ENCODE measurements at regions not wholly inside any gene's neighbourhood (a gene's known extent, or its start where the extent isn't known, plus 50 kb on each side); places are given as distances from the start of the nearest gene placed in this dataset.

GRCh38 chr20:24784607-24785006 is 164.5 kb upstream of the CST7 start:
- H3K4me2 ChIP-seq (ENCODE audit: insufficient read depth, low read length) = no peak overlapping the region
- BruUV-seq (replicated peaks) = no TSS peak
- no peaks in the 10 kb centered on the region for H3K79me2 ChIP-seq (ENCODE audit: control insufficient read depth, insufficient read depth, low read length)
- CTCF ChIA-PET (ENCODE audit: low intra/inter-chr PET ratio) = no interaction called here
- H3K9me3 ChIP-seq (replicated peaks; ENCODE audit: control insufficient read depth, insufficient read depth, low read depth, low read length) = no peaks in the 10 kb centered on the region
- FAIRE-seq (no peak), DNase-seq (ENCODE audit: extremely low read depth in 1 of 4, low spot score in 3 of 4) (no peak), ATAC-seq (no peak)
- H3K4me3 ChIP-seq = no peak overlapping the region
- H3K27ac ChIP-seq (ENCODE audit: extremely low read depth, low read depth, low read length) = no peak overlapping the region
- H3K9me1 ChIP-seq (ENCODE audit: control insufficient read depth, insufficient read depth, low read length) = no peaks in the 10 kb centered on the region
- H3K27me3 ChIP-seq (ENCODE audit: control insufficient read depth in 2 of 2, insufficient read depth in 2 of 2, low read length in 2 of 2) = no peaks in the 10 kb centered on the region
- H3K36me3 ChIP-seq (ENCODE audit: control insufficient read depth, insufficient read depth, low read length) = no peaks in the 10 kb centered on the region
- H4K20me1 ChIP-seq (replicated peaks; ENCODE audit: control insufficient read depth, insufficient read depth, low read length) = no peaks in the 10 kb centered on the region
- intact Hi-C loops (cut with micrococcal nuclease) = loop anchor here (10.0 kb wide), 1 partner anchor 130 kb away; no protein-coding TSS in a partner anchor
- no peak overlapping the region for H3K9ac ChIP-seq (ENCODE audit: insufficient read depth in 1 of 2, low read depth in 2 of 2, low read length in 2 of 2)
- in situ Hi-C loops (cut with MboI) = no loop called here
- no peaks in the 10 kb centered on the region for H3K4me1 ChIP-seq (replicated peaks in 1 of 2; ENCODE audit: control insufficient read depth in 2 of 2, insufficient read depth in 2 of 2, low read length in 2 of 2)
- H2AFZ ChIP-seq (ENCODE audit: low read depth, low read length) = no peak overlapping the region
- 0% methylated on average over 2 of the region's 2 CpGs for WGBS (ENCODE audit: insufficient coverage, low coverage, missing lambda C conversion rate)
- POLR2A ChIA-PET = interaction anchor here (0.6 kb wide), 1 partner anchor 69 kb away, joined by 3 read pairs; no protein-coding TSS in a partner anchor
- TF ChIP-seq EGR1 (conservative IDR thresholded peaks at IDR 0.05) (no peak), MED1 (CRISPR knock-in tag; IDR thresholded peaks at IDR 0.05; ENCODE audit: borderline replicate concordance) (no peak), NRF1 (conservative IDR thresholded peaks at IDR 0.05 in 1 of 2, IDR thresholded peaks at IDR 0.05 in 1 of 2) (no peak), CXXC5 (CRISPR knock-in tag; IDR thresholded peaks at IDR 0.05) (no peak), CHD1 (IDR thresholded peaks at IDR 0.05; ENCODE audit: low read length) (no peak), GTF3C2 (IDR thresholded peaks at IDR 0.05; ENCODE audit: borderline replicate concordance, extremely low read depth, insufficient read length) (no peak), ZNF140 (CRISPR knock-in tag; IDR thresholded peaks at IDR 0.05) (no peak), HOXB6 (CRISPR knock-in tag; IDR thresholded peaks at IDR 0.05; ENCODE audit: borderline replicate concordance) (no peak), NFYB (IDR thresholded peaks at IDR 0.05; ENCODE audit: extremely low read depth, insufficient read length) (no peak)
- TF ChIP-seq, protein P1, sequence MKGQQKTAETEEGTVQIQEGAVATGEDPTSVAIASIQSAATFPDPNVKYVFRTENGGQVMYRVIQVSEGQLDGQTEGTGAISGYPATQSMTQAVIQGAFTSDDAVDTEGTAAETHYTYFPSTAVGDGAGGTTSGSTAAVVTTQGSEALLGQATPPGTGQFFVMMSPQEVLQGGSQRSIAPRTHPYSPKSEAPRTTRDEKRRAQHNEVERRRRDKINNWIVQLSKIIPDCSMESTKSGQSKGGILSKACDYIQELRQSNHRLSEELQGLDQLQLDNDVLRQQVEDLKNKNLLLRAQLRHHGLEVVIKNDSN (CRISPR knock-in tag; IDR thresholded peaks at IDR 0.05) = no peak
- TF ChIP-seq, protein P2, sequence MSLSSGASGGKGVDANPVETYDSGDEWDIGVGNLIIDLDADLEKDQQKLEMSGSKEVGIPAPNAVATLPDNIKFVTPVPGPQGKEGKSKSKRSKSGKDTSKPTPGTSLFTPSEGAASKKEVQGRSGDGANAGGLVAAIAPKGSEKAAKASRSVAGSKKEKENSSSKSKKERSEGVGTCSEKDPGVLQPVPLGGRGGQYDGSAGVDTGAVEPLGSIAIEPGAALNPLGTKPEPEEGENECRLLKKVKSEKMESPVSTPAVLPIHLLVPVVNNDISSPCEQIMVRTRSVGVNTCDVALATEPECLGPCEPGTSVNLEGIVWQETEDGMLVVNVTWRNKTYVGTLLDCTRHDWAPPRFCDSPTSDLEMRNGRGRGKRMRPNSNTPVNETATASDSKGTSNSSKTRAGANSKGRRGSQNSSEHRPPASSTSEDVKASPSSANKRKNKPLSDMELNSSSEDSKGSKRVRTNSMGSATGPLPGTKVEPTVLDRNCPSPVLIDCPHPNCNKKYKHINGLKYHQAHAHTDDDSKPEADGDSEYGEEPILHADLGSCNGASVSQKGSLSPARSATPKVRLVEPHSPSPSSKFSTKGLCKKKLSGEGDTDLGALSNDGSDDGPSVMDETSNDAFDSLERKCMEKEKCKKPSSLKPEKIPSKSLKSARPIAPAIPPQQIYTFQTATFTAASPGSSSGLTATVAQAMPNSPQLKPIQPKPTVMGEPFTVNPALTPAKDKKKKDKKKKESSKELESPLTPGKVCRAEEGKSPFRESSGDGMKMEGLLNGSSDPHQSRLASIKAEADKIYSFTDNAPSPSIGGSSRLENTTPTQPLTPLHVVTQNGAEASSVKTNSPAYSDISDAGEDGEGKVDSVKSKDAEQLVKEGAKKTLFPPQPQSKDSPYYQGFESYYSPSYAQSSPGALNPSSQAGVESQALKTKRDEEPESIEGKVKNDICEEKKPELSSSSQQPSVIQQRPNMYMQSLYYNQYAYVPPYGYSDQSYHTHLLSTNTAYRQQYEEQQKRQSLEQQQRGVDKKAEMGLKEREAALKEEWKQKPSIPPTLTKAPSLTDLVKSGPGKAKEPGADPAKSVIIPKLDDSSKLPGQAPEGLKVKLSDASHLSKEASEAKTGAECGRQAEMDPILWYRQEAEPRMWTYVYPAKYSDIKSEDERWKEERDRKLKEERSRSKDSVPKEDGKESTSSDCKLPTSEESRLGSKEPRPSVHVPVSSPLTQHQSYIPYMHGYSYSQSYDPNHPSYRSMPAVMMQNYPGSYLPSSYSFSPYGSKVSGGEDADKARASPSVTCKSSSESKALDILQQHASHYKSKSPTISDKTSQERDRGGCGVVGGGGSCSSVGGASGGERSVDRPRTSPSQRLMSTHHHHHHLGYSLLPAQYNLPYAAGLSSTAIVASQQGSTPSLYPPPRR (CRISPR knock-in tag; IDR thresholded peaks at IDR 0.05; ENCODE audit: borderline replicate concordance) = no peak
- TF ChIP-seq, protein P3, sequence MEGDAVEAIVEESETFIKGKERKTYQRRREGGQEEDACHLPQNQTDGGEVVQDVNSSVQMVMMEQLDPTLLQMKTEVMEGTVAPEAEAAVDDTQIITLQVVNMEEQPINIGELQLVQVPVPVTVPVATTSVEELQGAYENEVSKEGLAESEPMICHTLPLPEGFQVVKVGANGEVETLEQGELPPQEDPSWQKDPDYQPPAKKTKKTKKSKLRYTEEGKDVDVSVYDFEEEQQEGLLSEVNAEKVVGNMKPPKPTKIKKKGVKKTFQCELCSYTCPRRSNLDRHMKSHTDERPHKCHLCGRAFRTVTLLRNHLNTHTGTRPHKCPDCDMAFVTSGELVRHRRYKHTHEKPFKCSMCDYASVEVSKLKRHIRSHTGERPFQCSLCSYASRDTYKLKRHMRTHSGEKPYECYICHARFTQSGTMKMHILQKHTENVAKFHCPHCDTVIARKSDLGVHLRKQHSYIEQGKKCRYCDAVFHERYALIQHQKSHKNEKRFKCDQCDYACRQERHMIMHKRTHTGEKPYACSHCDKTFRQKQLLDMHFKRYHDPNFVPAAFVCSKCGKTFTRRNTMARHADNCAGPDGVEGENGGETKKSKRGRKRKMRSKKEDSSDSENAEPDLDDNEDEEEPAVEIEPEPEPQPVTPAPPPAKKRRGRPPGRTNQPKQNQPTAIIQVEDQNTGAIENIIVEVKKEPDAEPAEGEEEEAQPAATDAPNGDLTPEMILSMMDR (IDR thresholded peaks at IDR 0.05 in 2 of 3, conservative IDR thresholded peaks at IDR 0.05 in 1 of 3; ENCODE audit: insufficient read depth in 2 of 3, low read depth in 1 of 3, low read length in 3 of 3) = no peak
